Stimulated activated CD4-positive, alpha-beta T cell treated with anti-CD3 and anti-CD28 coated beads, TNF-alpha, amount 100 ng/mL, for 48 hours (primary cell): ENCODE measurements at regions not wholly inside any gene's neighbourhood (a gene's known extent, or its start where the extent isn't known, plus 50 kb on each side); places are given as distances from the start of the nearest gene placed in this dataset.

Source experiments
- DNase-seq, 3 donors: peaks; one replicate each; pipeline ENCODE4 v3.0.0-alpha.2; 2020; ENCODE audit warnings: low read depth in 3 of 3

- no peak for DNase-seq
Observed at GRCh38 chr10:105793071-105793470, 1152.0 kb downstream of the SORCS3 start.

GRCh38 chr10:105785721-105786120 lies 1144.6 kb downstream of the SORCS3 start:
- no peak for DNase-seq

GRCh38 chr10:105783936-105784483 lies 1142.9 kb downstream of the SORCS3 start:
- no peak for DNase-seq

GRCh38 chr10:105774881-105775280 lies 1133.8 kb downstream of the SORCS3 start:
- DNase-seq: no peak

GRCh38 chr10:105774351-105774750 lies 1133.3 kb downstream of the SORCS3 start:
- no peak for DNase-seq

- no peak for DNase-seq
Observed at GRCh38 chr10:105770524-105771212, 1129.6 kb downstream of the SORCS3 start.

- DNase-seq: no peak
Observed at GRCh38 chr10:105769248-105770184, 1128.4 kb downstream of the SORCS3 start.

GRCh38 chr10:105763611-105764010 lies 1122.5 kb downstream of the SORCS3 start:
- DNase-seq: no peak

GRCh38 chr10:105761576-105762260 lies 1120.6 kb downstream of the SORCS3 start:
- no peak for DNase-seq

GRCh38 chr10:105759669-105760068 lies 1118.6 kb downstream of the SORCS3 start:
- no peak for DNase-seq

GRCh38 chr10:105758209-105758998 lies 1117.3 kb downstream of the SORCS3 start:
- no peak for DNase-seq

GRCh38 chr10:105757302-105757701 lies 1116.2 kb downstream of the SORCS3 start:
- DNase-seq: no peak

- DNase-seq: no peak
Observed at GRCh38 chr10:105756386-105756785, 1115.3 kb downstream of the SORCS3 start.

- DNase-seq: no peak
Observed at GRCh38 chr10:105751688-105752087, 1110.6 kb downstream of the SORCS3 start.

GRCh38 chr10:105745596-105746148 lies 1104.6 kb downstream of the SORCS3 start:
- no peak for DNase-seq

- no peak for DNase-seq
Observed at GRCh38 chr10:105743343-105744056, 1102.4 kb downstream of the SORCS3 start.

- no peak for DNase-seq
Observed at GRCh38 chr10:105742923-105743322, 1101.8 kb downstream of the SORCS3 start.

- no peak for DNase-seq
Observed at GRCh38 chr10:105742184-105742583, 1101.1 kb downstream of the SORCS3 start.

- DNase-seq: no peak
Observed at GRCh38 chr10:105734479-105734878, 1093.4 kb downstream of the SORCS3 start.

- no peak for DNase-seq
Observed at GRCh38 chr10:105733924-105734323, 1092.8 kb downstream of the SORCS3 start.
